RPMI8226 (cell line): ENCODE measurements at regions not wholly inside any gene's neighbourhood (a gene's known extent, or its start where the extent isn't known, plus 50 kb on each side); places are given as distances from the start of the nearest gene placed in this dataset.
A peak's percentile ranks its signal among the peaks of the same experiment; 100 is the strongest.

Experiments
- DNase-seq: peaks from one replicate; pipeline ENCODE4 v3.0.0-alpha.2; 2015

GRCh38 chr17:79364315-79365094 lies 246.3 kb downstream of the RBFOX3 start:
- DNase-seq = no peak

DNA sequence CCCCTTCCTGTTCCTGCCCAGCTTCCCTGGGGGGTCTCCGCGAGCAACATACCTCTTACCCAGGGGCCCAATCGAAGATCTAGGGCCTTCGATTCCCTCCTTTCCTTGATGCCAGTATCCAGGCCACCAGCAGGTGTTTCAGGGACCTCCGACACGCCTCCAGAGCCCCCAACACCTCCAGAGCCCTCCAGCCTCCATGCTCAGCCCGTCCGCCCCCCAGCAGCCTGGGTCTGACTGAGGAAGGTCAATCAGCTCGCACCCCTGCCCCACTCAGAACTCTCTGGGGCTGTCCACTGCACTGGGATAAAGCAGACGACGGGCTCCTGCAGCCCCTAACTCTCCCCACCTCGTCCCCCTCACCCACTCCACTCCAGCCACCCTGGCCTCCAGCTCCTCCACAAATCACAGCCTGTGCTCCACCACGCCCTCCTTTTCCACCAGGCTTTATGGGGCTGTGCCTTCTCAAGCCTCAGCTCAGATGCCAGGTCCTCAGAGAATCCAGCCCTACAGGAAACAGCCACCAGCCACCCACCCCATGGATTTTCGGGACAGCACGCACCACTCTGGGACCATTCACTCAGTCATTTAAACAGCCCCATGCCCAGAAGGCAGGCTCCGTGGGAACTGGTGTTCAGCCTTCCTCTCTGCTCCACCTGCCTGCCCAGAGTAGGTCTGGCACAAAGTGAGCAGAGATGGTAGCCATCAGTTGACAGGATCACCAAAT lies 247.1 kb downstream of the RBFOX3 start:
- DNase-seq = no peak

DNA sequence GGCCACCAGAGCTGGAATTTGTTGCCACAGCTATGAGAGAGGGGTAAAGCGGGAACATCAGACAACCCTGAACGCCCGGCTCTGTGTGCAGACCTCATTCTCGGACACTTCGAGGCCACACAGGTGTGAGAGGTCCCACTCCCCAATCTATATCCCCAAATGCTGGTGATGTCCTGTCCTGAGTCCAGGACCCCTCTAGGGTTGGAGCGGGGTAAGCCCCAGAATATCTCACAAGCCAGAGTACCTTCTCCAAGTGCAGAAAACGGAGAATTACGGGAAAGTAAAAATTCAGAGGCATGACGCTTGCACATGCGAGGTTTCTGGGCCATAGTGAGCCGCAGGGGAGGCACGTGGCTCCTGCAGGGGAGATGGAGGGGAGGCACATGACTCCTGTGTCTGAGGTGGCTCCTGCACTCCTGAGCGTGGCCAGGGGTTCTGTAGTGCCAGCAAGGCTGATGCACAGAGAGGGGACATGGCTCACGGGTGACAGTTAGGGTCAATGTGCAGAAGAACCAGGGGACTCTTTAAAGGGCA lies 248.0 kb downstream of the RBFOX3 start:
- DNase-seq = no peak

DNA sequence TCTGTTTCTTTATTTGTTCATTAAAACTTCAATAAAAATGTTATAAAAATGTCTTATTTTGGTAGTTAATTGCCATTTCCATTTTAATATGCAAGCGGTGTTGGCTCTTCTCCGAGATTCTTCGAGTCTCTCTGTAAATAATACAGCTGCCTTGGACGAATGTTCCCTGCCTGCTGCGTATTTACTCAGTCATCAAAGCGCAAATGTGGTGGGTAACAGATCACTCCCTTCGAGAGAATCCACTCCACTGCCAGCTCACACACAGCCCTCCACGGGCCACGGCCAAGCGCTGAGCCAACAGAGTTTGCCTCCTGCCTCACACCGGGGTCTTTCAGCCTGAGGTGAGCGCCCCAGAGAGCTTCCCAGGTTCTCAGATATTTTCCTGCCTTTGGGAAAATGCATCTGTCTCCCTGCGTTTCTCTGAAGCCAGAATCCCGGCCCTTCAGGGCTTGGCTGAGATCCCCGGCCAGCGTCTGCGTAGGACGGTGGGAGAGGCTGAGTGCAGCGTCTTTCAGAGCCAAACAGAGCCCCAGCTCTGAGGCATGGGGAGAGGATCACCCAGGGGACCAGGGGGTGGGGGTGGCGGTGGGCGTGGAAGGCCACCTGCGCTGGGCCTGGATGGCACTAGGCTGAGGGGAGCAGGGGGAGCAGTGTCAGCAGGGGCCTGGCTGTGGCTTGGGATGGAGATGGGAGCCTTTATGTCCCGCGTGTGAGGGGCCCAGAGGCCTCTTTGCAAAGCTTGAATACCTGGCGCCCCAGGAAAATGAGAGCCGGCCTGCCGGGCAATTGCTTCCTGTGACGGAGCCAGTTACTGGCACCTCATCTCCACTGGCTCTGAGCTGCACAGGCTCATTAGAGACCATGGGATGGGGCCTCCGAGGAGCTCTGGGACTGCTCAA lies 248.7 kb downstream of the RBFOX3 start:
- no peak for DNase-seq

DNA sequence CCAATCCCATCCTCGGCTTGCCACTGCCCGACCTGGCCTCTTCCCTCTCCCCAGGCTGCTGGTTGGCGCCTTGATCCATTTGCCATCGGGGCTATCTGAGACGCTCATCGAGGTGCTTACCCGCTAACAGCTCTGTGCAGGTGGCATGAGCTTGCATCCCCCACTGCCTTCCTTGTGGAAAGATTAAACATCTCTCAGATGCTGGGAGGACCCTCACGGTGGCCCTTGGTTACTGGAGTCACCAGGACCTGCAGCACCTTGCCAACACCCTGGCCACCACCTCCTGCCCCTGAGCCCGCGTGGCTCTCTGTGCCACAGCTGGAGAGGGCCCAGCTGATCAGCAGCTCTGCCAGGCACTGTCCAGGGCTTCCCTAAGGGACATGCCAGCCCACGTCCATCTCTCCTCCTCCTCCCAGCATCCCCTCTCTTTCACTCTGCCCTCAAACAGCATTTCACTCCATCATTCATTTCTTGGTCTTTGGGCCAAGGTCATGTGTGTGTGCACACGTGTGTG lies 249.6 kb downstream of the RBFOX3 start:
- DNase-seq = no peak

- DNase-seq = peak; percentile 44
These were observed 250.7 kb downstream of the RBFOX3 start for GRCh38 chr17:79360196-79360595.

DNA sequence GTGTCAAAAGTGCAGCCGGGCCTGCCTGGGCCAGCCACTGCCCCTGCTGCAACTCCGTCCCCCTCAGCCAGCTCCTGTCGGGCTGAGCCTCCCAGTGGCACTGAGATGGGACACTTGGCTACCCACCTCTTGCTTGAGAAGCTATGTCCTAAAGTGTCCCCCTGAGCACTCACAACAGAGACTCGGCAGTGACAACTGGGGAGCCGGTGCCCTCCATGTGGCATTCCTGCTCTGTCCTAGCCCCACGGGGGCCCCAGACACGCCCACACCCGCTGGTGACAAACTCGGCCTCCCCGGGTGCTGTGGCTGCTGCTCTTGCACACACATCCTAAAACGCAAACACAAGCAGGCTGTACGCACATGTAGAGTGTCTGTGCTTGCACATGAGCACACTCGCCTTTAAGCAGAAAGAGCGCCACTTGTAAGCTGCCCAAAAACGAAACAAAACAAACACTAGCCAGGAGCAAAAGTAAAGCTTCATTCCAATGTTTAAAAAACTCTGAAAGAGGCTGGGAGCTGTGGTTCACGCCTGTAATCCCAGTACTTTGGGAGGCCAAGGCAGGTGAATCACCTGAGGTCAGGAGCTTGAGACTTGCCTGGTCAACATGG lies 253.9 kb downstream of the RBFOX3 start:
- DNase-seq = no peak

GRCh38 chr17:79355165-79355564 lies 255.7 kb downstream of the RBFOX3 start:
- peak; percentile 33 for DNase-seq

DNA sequence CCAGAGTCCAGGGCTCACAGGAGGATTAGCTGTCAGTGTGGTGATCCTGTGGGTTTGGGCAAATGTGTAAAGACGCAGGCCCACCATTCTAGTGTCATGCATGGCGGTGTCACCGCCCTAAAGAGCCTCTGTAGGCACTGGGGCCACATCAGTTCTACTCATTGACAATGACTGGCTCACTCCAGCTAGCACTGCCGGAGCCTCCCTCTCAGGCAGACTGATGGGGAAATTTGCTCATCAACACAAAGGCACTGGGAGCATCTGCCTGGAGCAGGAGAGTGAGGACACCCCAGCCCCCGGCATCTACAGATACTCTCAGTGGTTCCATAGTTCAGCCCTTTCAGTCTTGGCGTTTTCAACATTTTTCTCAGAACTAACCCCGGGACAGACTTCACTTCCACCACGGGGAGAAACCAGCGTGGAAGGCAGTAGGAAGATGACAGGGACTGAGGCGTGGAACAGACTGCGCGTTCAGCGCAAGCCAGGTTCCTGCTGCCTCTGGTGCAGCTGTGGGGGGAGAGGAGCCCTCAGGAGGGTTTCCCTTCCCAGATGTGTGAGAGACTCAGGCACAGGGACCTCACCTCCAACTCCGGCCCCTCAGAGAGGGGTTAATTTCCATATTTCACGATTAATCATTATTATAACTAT lies 256.6 kb downstream of the RBFOX3 start:
- no peak for DNase-seq

DNA sequence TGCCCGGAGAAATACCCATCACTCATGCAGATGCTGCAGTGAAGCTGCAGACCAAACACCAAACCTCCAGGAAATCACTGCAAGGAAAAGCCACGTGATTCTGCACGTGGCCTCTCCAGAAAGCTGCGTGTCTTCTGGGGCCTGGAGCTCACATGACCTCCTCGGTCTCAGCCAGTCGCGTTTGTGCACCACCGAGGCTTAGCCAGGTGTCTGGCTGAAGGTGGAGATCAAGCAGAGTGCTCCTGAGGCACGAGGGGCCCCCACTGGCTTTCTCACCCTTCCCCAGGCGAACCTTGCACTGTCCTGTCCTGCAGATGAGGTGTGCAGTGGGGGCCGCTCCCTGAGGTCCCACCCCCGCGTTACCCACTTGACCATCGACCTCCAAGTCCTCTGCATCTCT lies 257.3 kb downstream of the RBFOX3 start:
- DNase-seq = no peak

DNA sequence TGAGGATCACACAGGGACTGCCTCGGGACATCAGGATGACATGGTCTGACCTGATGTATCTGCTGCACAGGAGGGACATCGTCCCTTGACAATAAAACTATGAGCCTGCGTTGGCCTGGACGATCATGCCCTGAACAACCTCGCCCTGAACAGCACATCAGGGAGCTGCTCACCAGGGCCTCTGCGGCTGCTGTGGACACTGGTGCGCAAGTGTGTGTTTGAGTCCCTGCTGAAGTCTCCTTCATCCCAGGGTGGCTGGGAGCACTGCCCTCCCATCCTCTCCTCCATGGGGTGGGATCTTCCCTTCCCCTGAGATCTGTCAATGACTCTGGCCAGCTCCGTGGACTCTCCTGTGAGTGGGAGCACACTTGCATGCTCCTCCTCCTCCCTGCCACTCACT lies 257.8 kb downstream of the RBFOX3 start:
- DNase-seq = no peak

DNA sequence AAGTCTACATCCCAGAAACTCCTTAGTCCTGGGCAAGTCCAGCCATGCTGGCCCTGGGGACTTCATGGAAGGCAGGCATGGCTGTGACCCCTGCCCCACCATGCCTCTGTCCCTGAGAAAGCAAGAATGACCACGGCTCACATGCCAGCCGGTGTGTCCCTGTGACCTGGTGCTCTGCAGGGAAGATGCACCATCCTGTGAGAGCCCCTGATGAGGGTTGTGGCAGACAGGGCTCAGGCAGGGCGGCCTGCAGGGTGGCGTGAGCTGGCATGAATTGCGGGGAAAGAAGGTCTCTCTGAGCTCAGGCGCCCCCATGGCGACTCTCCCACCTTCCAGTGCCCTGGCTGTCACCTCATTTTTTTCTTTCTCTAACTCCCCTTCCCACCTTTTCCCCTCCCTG lies 260.3 kb downstream of the RBFOX3 start:
- DNase-seq = no peak

GRCh38 chr17:79349506-79350400 lies 261.1 kb downstream of the RBFOX3 start:
- DNase-seq = no peak

GRCh38 chr17:79342376-79342775 lies 267.8 kb downstream of the ENGASE start:
- no peak for DNase-seq

GRCh38 chr17:79341816-79342215 lies 267.2 kb downstream of the ENGASE start:
- no peak for DNase-seq

- DNase-seq = no peak
These were observed 266.7 kb downstream of the ENGASE start for GRCh38 chr17:79341222-79341780.

GRCh38 chr17:79340333-79341221 lies 266.0 kb downstream of the ENGASE start:
- peak; percentile 91 for DNase-seq

DNA sequence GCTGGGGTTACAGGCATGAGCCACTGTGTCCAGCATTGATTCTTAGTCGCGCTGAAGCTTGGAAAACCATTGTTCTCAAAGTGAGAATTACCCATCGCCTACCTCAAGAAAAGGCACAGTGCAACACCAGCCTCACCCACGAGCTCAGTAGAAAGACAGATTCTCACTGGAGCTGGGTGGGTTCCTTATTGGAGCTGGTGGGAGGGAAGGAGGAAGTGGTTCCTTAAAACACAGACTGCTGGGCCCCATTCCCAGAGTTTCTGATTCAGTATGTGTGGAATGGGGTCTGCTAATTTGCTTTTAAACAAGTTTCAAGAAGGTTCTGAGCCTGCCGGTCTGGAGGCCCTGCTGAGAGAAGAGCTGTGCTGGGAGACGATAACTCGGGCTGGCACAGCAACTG lies 264.7 kb downstream of the ENGASE start:
- DNase-seq = no peak

DNA sequence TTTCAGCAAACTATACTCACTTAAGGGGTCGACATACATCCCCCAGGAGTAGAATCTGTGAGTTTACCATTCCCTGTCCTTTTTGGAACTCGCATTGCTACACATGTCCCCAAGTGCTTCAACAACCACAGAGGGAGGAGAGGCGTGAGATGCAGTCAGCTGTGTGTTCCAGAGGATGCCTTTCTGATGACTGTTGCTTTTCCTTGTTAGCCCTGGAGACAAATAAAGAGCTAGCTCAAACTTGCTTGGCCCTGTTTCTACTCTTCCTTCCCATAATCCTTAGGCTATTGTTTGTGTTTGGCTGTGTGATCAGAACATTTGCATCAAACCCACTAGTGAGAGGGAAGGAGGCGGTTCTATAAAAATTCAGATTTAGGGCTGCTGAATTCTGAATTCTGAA lies 264.0 kb downstream of the ENGASE start:
- no peak for DNase-seq
